SK-N-MC (cell line): ENCODE measurements at regions not wholly inside any gene's neighbourhood (a gene's known extent, or its start where the extent isn't known, plus 50 kb on each side); places are given as distances from the start of the nearest gene placed in this dataset.

Source experiments
- EZH2 ChIP-seq: fragments of 200-600 bp; sonication (generic); IDR thresholded peaks from one replicate; pipeline ENCODE4 v1.6.1; 2017; ENCODE audit warnings: antibody characterized with exemption
- FOXP2 ChIP-seq: optimal IDR thresholded peaks from 2 replicates; pipeline ENCODE3; 2011; ENCODE audit warnings: mild to moderate bottlenecking, moderate library complexity; ENCODE audit not compliant: insufficient read depth; ENCODE audit errors: extremely low read length, control extremely low read depth
- POLR2AphosphoS5 ChIP-seq: IDR thresholded peaks from 2 replicates; pipeline ENCODE4 v1.6.1; 2012; ENCODE audit warnings: mild to moderate bottlenecking, low read depth, low read length, borderline replicate concordance

DNA sequence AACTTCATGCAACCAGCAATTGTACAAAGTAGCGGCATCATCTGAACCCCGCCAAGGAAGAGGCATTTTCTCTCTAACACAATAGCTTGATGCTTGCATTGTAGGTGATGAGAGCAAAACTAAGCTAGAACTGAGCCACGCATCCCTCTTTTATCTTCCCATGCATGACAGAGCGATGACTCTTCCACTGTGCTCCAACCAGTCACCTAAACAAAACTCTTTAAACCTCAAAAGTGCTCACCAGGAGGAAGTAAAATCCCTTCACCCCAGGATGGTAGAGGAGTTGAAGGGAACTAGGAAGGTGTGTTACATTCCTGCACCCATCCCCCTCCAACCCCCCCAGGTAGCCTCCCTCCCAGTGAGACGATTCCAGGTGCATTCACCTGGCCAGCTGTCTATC, 59.7 kb upstream of the SALL3 start:
- no peak for TF ChIP-seq POLR2AphosphoS5
- no peak for TF ChIP-seq EZH2
- no peak for TF ChIP-seq FOXP2
